Stomach (tissue), 8 donors: ENCODE measurements at regions not wholly inside any gene's neighbourhood (a gene's known extent, or its start where the extent isn't known, plus 50 kb on each side); places are given as distances from the start of the nearest gene placed in this dataset.

Experiments used
- DNase-seq, 2 donors: peaks; one replicate each; pipeline versions ENCODE4 v3.0.0 to v3.0.0-alpha.2; 2013 to 2019
- H3K27ac ChIP-seq, 5 donors: fragments of 200-600 bp in 4 of 5; sonication (generic) in 4 of 5; one replicate each; pipeline ENCODE4 v1.5.1; 2013 to 2019; ENCODE audit warnings: mild to moderate bottlenecking in 1 of 5, moderate library complexity in 1 of 5
- H3K27me3 ChIP-seq, 3 donors: fragments of 200-600 bp; sonication (generic); one replicate each; pipeline ENCODE4 v1.5.1; 2017 to 2019; ENCODE audit warnings: mixed run types in 1 of 3
- H3K36me3 ChIP-seq, 4 donors: fragments of 200-600 bp; sonication (generic); 1 replicate in 3 of 4; 2 replicates in 1 of 4; pipeline ENCODE4 v1.5.1; 2016 to 2019
- H3K4me1 ChIP-seq, 4 donors: fragments of 200-600 bp; sonication (generic); one replicate each; pipeline ENCODE4 v1.5.1; 2016 to 2019
- H3K4me3 ChIP-seq, 4 donors: fragments of 200-600 bp; sonication (generic) in 3 of 4; one replicate each; pipeline ENCODE4 v1.5.1; 2016 to 2019; ENCODE audit warnings: mild to moderate bottlenecking in 1 of 4
- H3K9me3 ChIP-seq, 4 donors: fragments of 200-600 bp; sonication (generic); one replicate each; pipeline ENCODE4 v1.5.1; 2016 to 2019
- CTCF ChIP-seq, 7 experiments: fragments of 450-650 bp in 4 of 7; fragments of 200-600 bp in 3 of 7; sonication (generic) in 3 of 7; IDR thresholded peaks; one replicate each; pipeline ENCODE4 v1.5.1; 2016 to 2019; ENCODE audit warnings: antibody characterized with exemption in 7 of 7, control low read depth in 2 of 7, mild to moderate bottlenecking in 1 of 7
- EP300 ChIP-seq: sonication (generic); formaldehyde crosslinking; IDR thresholded peaks from one replicate; pipeline ENCODE4 v1.6.1; 2017; ENCODE audit warnings: antibody characterized with exemption
- POLR2A ChIP-seq, 4 donors: fragments of 450-650 bp; IDR thresholded peaks; one replicate each; pipeline ENCODE4 v1.6.1; 2016; ENCODE audit warnings: antibody characterized with exemption in 4 of 4, control low read depth in 2 of 4, mild to moderate bottlenecking in 1 of 4, moderate library complexity in 1 of 4
- POLR2AphosphoS5 ChIP-seq, 3 donors: sonication (generic); formaldehyde crosslinking; IDR thresholded peaks; one replicate each; pipeline ENCODE4 v1.6.1; 2016; ENCODE audit warnings: antibody characterized with exemption in 3 of 3
- WGBS, 5 donors: extraction: QIAGEN DNeasy Blood & Tissue Kit in 3 of 5; methylation state at CpG; one replicate each; pipeline versions ENCODE4 v1.1.5 to v1.1.7; 2013 to 2018; 5-methylcytosine and 5-hydroxymethylcytosine counted together
- intact Hi-C: fragments of 100-400 bp; cut with DNase I; formaldehyde crosslinking; loops from one replicate; pipeline ENCODE4 v1.15.1; 2023; ENCODE audit warnings: low total_unique reads
- donor health status: healthy with polysubstance abuse.
- donor health status: Bipolar disorder and iron deficiency.
- donor health status: healthy.

DNA sequence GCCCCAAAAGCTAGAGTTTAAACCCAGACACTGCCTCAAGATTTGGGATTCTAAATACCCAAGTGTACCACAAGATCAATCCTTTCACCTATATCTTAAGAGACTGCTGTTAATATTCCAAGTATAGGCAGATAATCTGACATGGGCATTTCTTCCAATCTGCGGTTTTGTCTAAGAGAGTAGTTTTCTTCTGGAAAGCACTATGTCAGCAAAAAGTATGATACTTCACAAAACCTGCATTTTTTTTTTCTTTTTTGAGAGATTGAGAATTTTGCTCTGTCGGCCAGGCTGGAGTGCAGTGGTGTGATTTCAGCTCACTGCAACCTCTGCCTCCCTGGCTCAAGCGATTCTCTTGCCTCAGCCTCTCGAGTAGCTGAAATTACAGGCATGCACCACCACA, 190.7 kb upstream of the TYRP1 start:
- WGBS, 5 donors = 75 to 88% (median 79%) methylated on average over 4 of the region's 4 CpGs
- Histone ChIP-seq H3K27me3 (no peaks in the 10 kb centered on the region), H3K4me3 (no peak overlapping the region), H3K36me3 (no peaks in the 10 kb centered on the region), H3K4me1 (no peaks in the 10 kb centered on the region), H3K27ac (no peak overlapping the region), H3K9me3 (peaks cover 0 to 6% (median 2%) of the 10 kb centered on the region in 4 donors)
- DNase-seq = no peak
- TF ChIP-seq EP300 (no peak), POLR2A (IDR thresholded peaks at IDR 0.05) (no peak), POLR2AphosphoS5 (IDR thresholded peaks at IDR 0.05) (no peak), CTCF (IDR thresholded peaks at IDR 0.05) (no peak)
- intact Hi-C loops = no loop called here

DNA sequence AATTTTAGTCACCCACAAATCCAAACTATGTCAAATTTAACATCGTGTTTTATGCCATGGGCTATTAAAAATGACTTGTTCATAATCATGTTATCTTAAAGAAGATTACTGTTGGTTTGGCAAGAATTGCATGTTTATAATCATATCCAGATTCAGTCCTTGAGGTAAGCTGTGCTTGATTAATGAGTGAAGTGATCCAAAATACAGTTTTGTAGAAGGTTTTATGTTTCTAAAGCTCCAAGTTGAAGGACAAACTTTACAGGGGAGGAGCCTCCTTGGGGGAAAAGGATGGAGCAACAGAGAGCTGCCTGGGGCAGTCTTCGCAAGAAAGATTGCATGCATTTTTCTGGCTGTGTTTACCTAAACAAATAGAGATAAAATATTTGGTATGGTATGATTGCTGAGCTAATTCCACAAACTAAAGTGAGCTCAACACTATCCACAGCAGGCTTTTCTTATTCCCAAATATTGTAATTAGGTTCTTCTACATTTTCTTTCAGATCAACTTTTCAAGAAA, 189.5 kb upstream of the TYRP1 start:
- no peak for TF ChIP-seq EP300
- TF ChIP-seq POLR2AphosphoS5 (IDR thresholded peaks at IDR 0.05) = no peak
- no peak for TF ChIP-seq CTCF (IDR thresholded peaks at IDR 0.05)
- TF ChIP-seq POLR2A (IDR thresholded peaks at IDR 0.05) = no peak
- no peak overlapping the region for H3K4me3 ChIP-seq
- H3K36me3 ChIP-seq = no peaks in the 10 kb centered on the region
- peaks cover 0 to 8% (median 3%) of the 10 kb centered on the region in 4 donors for H3K9me3 ChIP-seq
- DNase-seq = no peak
- no peak overlapping the region for H3K27ac ChIP-seq
- intact Hi-C loops = no loop called here
- 39 to 43% (median 40%) methylated on average over 2 of the region's 2 CpGs for WGBS, 5 donors
- no peaks in the 10 kb centered on the region for H3K4me1 ChIP-seq
- no peaks in the 10 kb centered on the region for H3K27me3 ChIP-seq

DNA sequence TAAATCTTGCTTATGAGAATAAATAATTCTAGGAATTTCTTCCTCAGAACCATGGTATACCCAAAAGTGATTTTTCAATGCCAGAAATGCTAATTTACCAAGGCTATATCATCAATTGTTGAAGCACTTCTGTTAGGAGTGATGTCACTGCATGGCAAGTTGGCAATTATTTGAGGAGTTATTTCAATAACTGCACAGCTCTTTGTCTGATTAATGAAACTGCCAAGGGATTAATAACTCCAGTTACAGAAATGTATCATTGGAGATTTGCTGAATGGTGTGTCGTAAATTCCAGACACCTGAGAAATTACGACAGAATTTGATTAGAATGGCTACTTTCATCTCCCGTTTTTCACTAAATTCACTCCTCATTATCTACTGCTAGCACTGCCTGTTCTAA, 182.6 kb upstream of the TYRP1 start:
- Histone ChIP-seq H3K4me1 (no peaks in the 10 kb centered on the region), H3K9me3 (peaks cover 0 to 8% (median 0%) of the 10 kb centered on the region in 4 donors), H3K4me3 (no peak overlapping the region), H3K27me3 (no peaks in the 10 kb centered on the region), H3K36me3 (no peaks in the 10 kb centered on the region), H3K27ac (no peak overlapping the region)
- TF ChIP-seq EP300 (no peak), POLR2A (IDR thresholded peaks at IDR 0.05) (no peak), CTCF (IDR thresholded peaks at IDR 0.05) (no peak), POLR2AphosphoS5 (IDR thresholded peaks at IDR 0.05) (no peak)
- no peak for DNase-seq
- intact Hi-C loops = no loop called here
- 44 to 64% (median 45%) methylated on average over 3 of the region's 3 CpGs for WGBS, 5 donors

DNA sequence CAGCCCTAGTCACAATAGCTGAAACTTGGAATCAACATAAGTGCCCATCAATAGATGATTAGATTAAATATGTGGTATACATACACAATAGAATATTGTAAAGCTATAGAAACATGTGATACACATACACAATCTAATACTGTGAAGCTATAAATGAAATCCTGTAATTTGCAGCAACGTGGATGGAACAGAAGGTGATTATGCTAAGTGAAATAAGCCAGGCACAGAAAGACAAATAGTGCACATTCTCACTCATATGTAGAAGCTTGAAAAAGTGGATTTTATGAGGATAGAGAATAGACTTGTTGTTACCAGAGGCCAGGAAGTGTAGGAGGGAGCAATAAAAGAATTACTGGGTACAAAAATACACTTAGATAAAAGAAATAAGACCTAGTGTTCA, 181.5 kb upstream of the TYRP1 start:
- Histone ChIP-seq H3K4me1 (no peaks in the 10 kb centered on the region), H3K9me3 (peaks cover 0 to 3% (median 0%) of the 10 kb centered on the region in 4 donors), H3K27ac (no peak overlapping the region), H3K27me3 (no peaks in the 10 kb centered on the region), H3K4me3 (no peak overlapping the region), H3K36me3 (no peaks in the 10 kb centered on the region)
- intact Hi-C loops = no loop called here
- DNase-seq = no peak
- 15 to 50% (median 36%) methylated on average over 1 of the region's 1 CpG for WGBS, 5 donors
- TF ChIP-seq CTCF (IDR thresholded peaks at IDR 0.05) = no peak
- TF ChIP-seq EP300 = no peak
- no peak for TF ChIP-seq POLR2AphosphoS5 (IDR thresholded peaks at IDR 0.05)
- no peak for TF ChIP-seq POLR2A (IDR thresholded peaks at IDR 0.05)
